ENCODE measurements at regions not wholly inside any gene's neighbourhood (a gene's known extent, or its start where the extent isn't known, plus 50 kb on each side); places are given as distances from the start of the nearest gene placed in this dataset.

- no peak for TF ChIP-seq POLR2A (IDR thresholded peaks at IDR 0.05; ENCODE audit: low read depth)
- TF ChIP-seq CTCF (IDR thresholded peaks at IDR 0.05) = no peak
- no peak for TF ChIP-seq EP300 (IDR thresholded peaks at IDR 0.05)
These were observed 107.7 kb upstream of the GDF10 start for GRCh38 chr10:47192273-47192672.

All from esophagus muscularis mucosa (tissue), 4 donors.